ENCODE measurements at regions not wholly inside any gene's neighbourhood (a gene's known extent, or its start where the extent isn't known, plus 50 kb on each side); places are given as distances from the start of the nearest gene placed in this dataset.

DNA sequence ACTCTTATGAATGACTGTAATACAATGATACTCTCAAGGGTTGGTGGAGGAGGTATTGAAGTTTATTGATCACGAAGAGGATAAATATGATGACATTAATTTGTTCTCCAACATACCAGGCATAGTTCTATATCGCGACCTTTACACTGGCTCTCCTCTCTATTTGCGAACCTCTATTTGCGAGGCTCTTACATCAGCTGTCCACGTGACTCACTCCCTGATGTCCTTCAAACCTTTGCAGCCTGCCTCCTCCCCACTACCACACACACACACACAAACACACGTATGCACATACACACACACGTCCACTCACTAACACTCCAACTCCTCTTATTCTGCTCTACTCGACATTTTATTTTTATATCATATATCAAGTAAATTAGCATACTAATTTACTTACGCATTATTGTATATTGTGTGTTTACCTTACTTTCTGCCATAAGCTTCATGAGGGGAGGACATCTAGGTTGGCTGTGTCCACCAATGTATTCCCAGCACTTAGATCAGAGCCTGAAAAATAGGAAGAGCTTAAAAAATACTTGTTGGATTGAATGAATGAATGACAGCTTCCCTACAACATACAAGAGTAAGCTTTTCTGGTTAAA is 53.3 kb upstream of the TNFRSF21 start (continued):
- TF ChIP-seq, protein P1, sequence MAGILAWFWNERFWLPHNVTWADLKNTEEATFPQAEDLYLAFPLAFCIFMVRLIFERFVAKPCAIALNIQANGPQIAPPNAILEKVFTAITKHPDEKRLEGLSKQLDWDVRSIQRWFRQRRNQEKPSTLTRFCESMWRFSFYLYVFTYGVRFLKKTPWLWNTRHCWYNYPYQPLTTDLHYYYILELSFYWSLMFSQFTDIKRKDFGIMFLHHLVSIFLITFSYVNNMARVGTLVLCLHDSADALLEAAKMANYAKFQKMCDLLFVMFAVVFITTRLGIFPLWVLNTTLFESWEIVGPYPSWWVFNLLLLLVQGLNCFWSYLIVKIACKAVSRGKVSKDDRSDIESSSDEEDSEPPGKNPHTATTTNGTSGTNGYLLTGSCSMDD (CRISPR knock-in tag; IDR thresholded peaks at IDR 0.05), result no peak
- no peak for TF ChIP-seq KAT7 (CRISPR knock-in tag; IDR thresholded peaks at IDR 0.05; ENCODE audit: borderline replicate concordance)
- no peak for TF ChIP-seq NFATC3 (CRISPR knock-in tag; IDR thresholded peaks at IDR 0.05)
- peak; percentile 78; the same call in 1 of the 2 replicates for TF ChIP-seq CHD4 (IDR thresholded peaks at IDR 0.05; ENCODE audit: borderline replicate concordance, low read length)
- TF ChIP-seq, protein P2, sequence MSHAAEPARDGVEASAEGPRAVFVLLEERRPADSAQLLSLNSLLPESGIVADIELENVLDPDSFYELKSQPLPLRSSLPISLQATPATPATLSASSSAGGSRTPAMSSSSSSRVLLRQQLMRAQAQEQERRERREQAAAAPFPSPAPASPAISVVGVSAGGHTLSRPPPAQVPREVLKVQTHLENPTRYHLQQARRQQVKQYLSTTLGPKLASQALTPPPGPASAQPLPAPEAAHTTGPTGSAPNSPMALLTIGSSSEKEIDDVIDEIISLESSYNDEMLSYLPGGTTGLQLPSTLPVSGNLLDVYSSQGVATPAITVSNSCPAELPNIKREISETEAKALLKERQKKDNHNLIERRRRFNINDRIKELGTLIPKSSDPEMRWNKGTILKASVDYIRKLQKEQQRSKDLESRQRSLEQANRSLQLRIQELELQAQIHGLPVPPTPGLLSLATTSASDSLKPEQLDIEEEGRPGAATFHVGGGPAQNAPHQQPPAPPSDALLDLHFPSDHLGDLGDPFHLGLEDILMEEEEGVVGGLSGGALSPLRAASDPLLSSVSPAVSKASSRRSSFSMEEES (CRISPR knock-in tag; IDR thresholded peaks at IDR 0.05), result peak; percentile 92
- TF ChIP-seq, protein P3, sequence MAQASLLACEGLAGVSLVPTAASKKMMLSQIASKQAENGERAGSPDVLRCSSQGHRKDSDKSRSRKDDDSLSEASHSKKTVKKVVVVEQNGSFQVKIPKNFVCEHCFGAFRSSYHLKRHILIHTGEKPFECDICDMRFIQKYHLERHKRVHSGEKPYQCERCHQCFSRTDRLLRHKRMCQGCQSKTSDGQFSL (CRISPR knock-in tag; IDR thresholded peaks at IDR 0.05), result no peak
- no peak for TF ChIP-seq ZNF20 (CRISPR knock-in tag; IDR thresholded peaks at IDR 0.05)
- TF ChIP-seq ZNF576 (CRISPR knock-in tag; IDR thresholded peaks at IDR 0.05), result no peak
- no peak for TF ChIP-seq U2AF1 (optimal IDR thresholded peaks at IDR 0.05; ENCODE audit: low read depth, low read length)
- no peak for TF ChIP-seq ARID2 (CRISPR knock-in tag; IDR thresholded peaks at IDR 0.05; ENCODE audit: borderline replicate concordance)
- no peak for TF ChIP-seq MIER2 (CRISPR knock-in tag; IDR thresholded peaks at IDR 0.05)
- no peak for TF ChIP-seq JDP2 (CRISPR knock-in tag; IDR thresholded peaks at IDR 0.05; ENCODE audit: borderline replicate concordance)
- TF ChIP-seq ONECUT2 (CRISPR knock-in tag; IDR thresholded peaks at IDR 0.05), result no peak
- peak; percentile 72; the same call in 1 of the 2 replicates for TF ChIP-seq THAP11 (CRISPR knock-in tag; IDR thresholded peaks at IDR 0.05)
- TF ChIP-seq SUZ12 (IDR thresholded peaks at IDR 0.05; ENCODE audit: low read depth, low read length), result no peak
- TF ChIP-seq JUN (CRISPR knock-in tag; IDR thresholded peaks at IDR 0.05), result no peak
- TF ChIP-seq ZSCAN12 (CRISPR knock-in tag; IDR thresholded peaks at IDR 0.05), result no peak
- no peak for TF ChIP-seq HIC2 (CRISPR knock-in tag; IDR thresholded peaks at IDR 0.05; ENCODE audit: low read depth)
- 0 out of 2 replicates have a peak, but pooled peaks have one; percentile 36 for TF ChIP-seq DMAP1 (CRISPR knock-in tag; IDR thresholded peaks at IDR 0.05)
- no peak for TF ChIP-seq BORCS8-MEF2B (CRISPR knock-in tag; IDR thresholded peaks at IDR 0.05)
- no peak for TF ChIP-seq NFIB (CRISPR knock-in tag; IDR thresholded peaks at IDR 0.05; ENCODE audit: borderline replicate concordance)
- TF ChIP-seq KAT2B (IDR thresholded peaks at IDR 0.05; ENCODE audit: borderline replicate concordance, low read depth, low read length), result peak; percentile 41; the same call in 1 of the 2 replicates
- TF ChIP-seq MED8 (CRISPR knock-in tag; IDR thresholded peaks at IDR 0.05; ENCODE audit: insufficient replicate concordance), result no peak
- TF ChIP-seq ESRRA (CRISPR knock-in tag; IDR thresholded peaks at IDR 0.05; ENCODE audit: low read depth), result peak; percentile 37; the same call in 1 of the 2 replicates
- TF ChIP-seq MED1 (CRISPR knock-in tag; IDR thresholded peaks at IDR 0.05), result peak; percentile 79
- no peak for TF ChIP-seq MAF1 (CRISPR knock-in tag; IDR thresholded peaks at IDR 0.05; ENCODE audit: borderline replicate concordance)

All from HepG2 (cell line).